HPDE6-E6E7 (cell line): ENCODE measurements at regions not wholly inside any gene's neighbourhood (a gene's known extent, or its start where the extent isn't known, plus 50 kb on each side); places are given as distances from the start of the nearest gene placed in this dataset.

Source experiments
- DNase-seq: peaks from one replicate; pipeline ENCODE4 v3.0.0; 2011; ENCODE audit warnings: missing footprints; ENCODE audit errors: extremely low spot score

GRCh38 chr22:49081261-49081666, 746.4 kb downstream of the BRD1 start:
- DNase-seq: no peak

- no peak for DNase-seq
Observed at GRCh38 chr22:49080631-49081030, 747.0 kb downstream of the BRD1 start.

GRCh38 chr22:49079743-49080500, 747.8 kb downstream of the BRD1 start:
- DNase-seq: no peak

GRCh38 chr22:49079027-49079725, 748.5 kb downstream of the BRD1 start:
- DNase-seq: no peak

- DNase-seq: no peak
Observed at GRCh38 chr22:49078076-49078710, 749.5 kb downstream of the BRD1 start.

- DNase-seq: no peak
Observed at GRCh38 chr22:49077586-49077985, 750.1 kb downstream of the BRD1 start.

- no peak for DNase-seq
Observed at GRCh38 chr22:49077036-49077393, 750.7 kb downstream of the BRD1 start.

GRCh38 chr22:49076300-49077035, 751.2 kb downstream of the BRD1 start:
- DNase-seq: no peak

GRCh38 chr22:49075150-49075549, 752.5 kb downstream of the BRD1 start:
- no peak for DNase-seq

GRCh38 chr22:49073873-49074417, 753.7 kb downstream of the BRD1 start:
- DNase-seq: no peak

GRCh38 chr22:49072996-49073645, 754.6 kb downstream of the BRD1 start:
- no peak for DNase-seq

GRCh38 chr22:49070501-49070900, 757.2 kb downstream of the BRD1 start:
- DNase-seq: no peak

- no peak for DNase-seq
Observed at GRCh38 chr22:49068861-49069500, 758.7 kb downstream of the BRD1 start.

- no peak for DNase-seq
Observed at GRCh38 chr22:49067504-49067903, 760.2 kb downstream of the BRD1 start.

GRCh38 chr22:49066619-49067018, 761.1 kb downstream of the BRD1 start:
- DNase-seq: no peak

GRCh38 chr22:49064836-49065235, 762.8 kb downstream of the BRD1 start:
- DNase-seq: no peak

- no peak for DNase-seq
Observed at GRCh38 chr22:49063545-49063890, 764.2 kb downstream of the BRD1 start.

GRCh38 chr22:49062802-49063544, 764.7 kb downstream of the BRD1 start:
- DNase-seq: no peak

- no peak for DNase-seq
Observed at GRCh38 chr22:49062155-49062801, 765.4 kb downstream of the BRD1 start.

GRCh38 chr22:49057910-49058309, 769.8 kb downstream of the BRD1 start:
- DNase-seq: no peak
